ENCODE measurements at regions not wholly inside any gene's neighbourhood (a gene's known extent, or its start where the extent isn't known, plus 50 kb on each side); places are given as distances from the start of the nearest gene placed in this dataset.

GRCh38 chr4:164169591-164169990 lies 584.3 kb upstream of the SMIM31 start:
- no peak for DNase-seq
- Mint-ChIP-seq H3K27ac (no peak overlapping the region), H3K27me3 (ENCODE audit: low read depth, poor library complexity) (no peaks in the 10 kb centered on the region), H3K9me3 (no peaks in the 10 kb centered on the region), H3K36me3 (ENCODE audit: low read depth) (no peaks in the 10 kb centered on the region), H3K4me3 (no peak overlapping the region), H3K4me1 (no peaks in the 10 kb centered on the region)
- no peak for TF ChIP-seq CTCF (IDR thresholded peaks at IDR 0.05)

- H3K9me3 Mint-ChIP-seq, result no peaks in the 10 kb centered on the region
- H3K36me3 Mint-ChIP-seq (ENCODE audit: low read depth), result no peaks in the 10 kb centered on the region
- no peaks in the 10 kb centered on the region for H3K27me3 Mint-ChIP-seq (ENCODE audit: low read depth, poor library complexity)
- no peak for DNase-seq
- H3K4me1 Mint-ChIP-seq, result no peaks in the 10 kb centered on the region
- no peak overlapping the region for H3K27ac Mint-ChIP-seq
- H3K4me3 Mint-ChIP-seq, result no peak overlapping the region
- TF ChIP-seq CTCF (IDR thresholded peaks at IDR 0.05), result no peak
These were observed 576.8 kb upstream of the SMIM31 start for GRCh38 chr4:164177153-164177552.

- H3K27me3 Mint-ChIP-seq (ENCODE audit: low read depth, poor library complexity), result no peaks in the 10 kb centered on the region
- no peak overlapping the region for H3K4me3 Mint-ChIP-seq
- H3K27ac Mint-ChIP-seq, result no peak overlapping the region
These were observed 576.2 kb upstream of the SMIM31 start for GRCh38 chr4:164177753-164178152.

GRCh38 chr4:164188236-164188635 lies 565.7 kb upstream of the SMIM31 start:
- Mint-ChIP-seq H3K9me3 (no peaks in the 10 kb centered on the region), H3K27me3 (ENCODE audit: low read depth, poor library complexity) (peaks cover 8% of the 10 kb centered on the region), H3K36me3 (ENCODE audit: low read depth) (no peaks in the 10 kb centered on the region), H3K27ac (no peak overlapping the region), H3K4me1 (no peaks in the 10 kb centered on the region), H3K4me3 (no peak overlapping the region)
- no peak for TF ChIP-seq CTCF (IDR thresholded peaks at IDR 0.05)
- no peak for DNase-seq

More at GRCh38 chr4:164177753-164178152, 576.2 kb upstream of the SMIM31 start:
- H3K4me1 Mint-ChIP-seq, result no peaks in the 10 kb centered on the region
- DNase-seq, result no peak
- H3K9me3 Mint-ChIP-seq, result no peaks in the 10 kb centered on the region
- no peak for TF ChIP-seq CTCF (IDR thresholded peaks at IDR 0.05)
- no peaks in the 10 kb centered on the region for H3K36me3 Mint-ChIP-seq (ENCODE audit: low read depth)

GRCh38 chr4:164192844-164193243 lies 561.1 kb upstream of the SMIM31 start:
- H3K27ac Mint-ChIP-seq, result no peak overlapping the region
- no peak for TF ChIP-seq CTCF (IDR thresholded peaks at IDR 0.05)
- no peak for DNase-seq
- no peaks in the 10 kb centered on the region for H3K4me1 Mint-ChIP-seq
- H3K27me3 Mint-ChIP-seq (ENCODE audit: low read depth, poor library complexity), result peaks cover 6% of the 10 kb centered on the region
- no peaks in the 10 kb centered on the region for H3K36me3 Mint-ChIP-seq (ENCODE audit: low read depth)
- H3K9me3 Mint-ChIP-seq, result no peaks in the 10 kb centered on the region
- H3K4me3 Mint-ChIP-seq, result no peak overlapping the region

- Mint-ChIP-seq H3K36me3 (ENCODE audit: low read depth) (no peaks in the 10 kb centered on the region), H3K4me1 (no peaks in the 10 kb centered on the region), H3K27me3 (ENCODE audit: low read depth, poor library complexity) (peaks cover 6% of the 10 kb centered on the region), H3K9me3 (no peaks in the 10 kb centered on the region), H3K4me3 (no peak overlapping the region), H3K27ac (no peak overlapping the region)
- TF ChIP-seq CTCF (IDR thresholded peaks at IDR 0.05), result no peak
- DNase-seq, result no peak
These were observed 560.3 kb upstream of the SMIM31 start for GRCh38 chr4:164193676-164194075.

Measured in nephron progenitor cell (in vitro differentiated cells).